ENCODE measurements at regions not wholly inside any gene's neighbourhood (a gene's known extent, or its start where the extent isn't known, plus 50 kb on each side); places are given as distances from the start of the nearest gene placed in this dataset.

- Histone ChIP-seq H3K4me3 (ENCODE audit: low read length in 2 of 2) (no peak overlapping the region), H3K36me3 (ENCODE audit: control insufficient read depth in 2 of 2, insufficient read depth in 2 of 2, low read length in 1 of 2) (no peaks in the 10 kb centered on the region), H3K27me3 (ENCODE audit: control insufficient read depth in 2 of 2, insufficient read depth in 1 of 2, low read length in 1 of 2) (no peaks in the 10 kb centered on the region), H3K9me3 (ENCODE audit: control insufficient read depth in 2 of 2, insufficient read depth in 1 of 2, low read length in 1 of 2) (peaks cover 0 to 10% of the 10 kb centered on the region in 2 donors), H3K27ac (ENCODE audit: low read depth in 1 of 2, low read length in 1 of 2) (no peak overlapping the region), H3K4me1 (ENCODE audit: control insufficient read depth in 2 of 2, insufficient read depth in 2 of 2, low read length in 2 of 2) (peaks cover 0 to 3% of the 10 kb centered on the region in 2 donors)
- WGBS = 69% methylated on average over 9 of the region's 9 CpGs
- no peak for DNase-seq (ENCODE audit: low read depth in 6 of 9, low spot score in 9 of 9)
These were observed 143.9 kb upstream of the SLC39A10 start for GRCh38 chr2:195513119-195513518.

DNA sequence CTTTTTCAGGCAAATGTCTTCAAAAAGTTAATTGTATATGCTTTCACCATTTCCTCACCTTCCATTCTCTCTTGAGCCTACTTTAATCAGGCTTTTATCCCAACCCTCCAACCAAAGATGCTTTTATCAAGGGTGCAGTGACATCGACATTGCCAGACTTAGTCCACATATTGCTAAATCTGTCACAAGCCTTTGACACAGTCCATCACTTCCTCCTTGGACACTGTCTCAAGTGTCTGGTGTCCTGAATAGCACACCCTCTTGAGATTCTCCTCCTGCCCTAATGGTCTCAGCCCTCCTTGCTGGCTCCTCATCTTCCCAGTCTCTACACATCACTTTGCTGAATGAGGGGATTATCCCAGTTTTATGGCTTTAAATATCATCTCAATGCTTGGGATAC, 147.5 kb upstream of the SLC39A10 start:
- Histone ChIP-seq H3K9me3 (ENCODE audit: control insufficient read depth in 2 of 2, insufficient read depth in 1 of 2, low read length in 1 of 2) (no peaks in the 10 kb centered on the region), H3K27me3 (ENCODE audit: control insufficient read depth in 2 of 2, insufficient read depth in 1 of 2, low read length in 1 of 2) (no peaks in the 10 kb centered on the region), H3K4me1 (ENCODE audit: control insufficient read depth in 2 of 2, insufficient read depth in 2 of 2, low read length in 2 of 2) (no peaks in the 10 kb centered on the region), H3K27ac (ENCODE audit: low read depth in 1 of 2, low read length in 1 of 2) (no peak overlapping the region), H3K36me3 (ENCODE audit: control insufficient read depth in 2 of 2, insufficient read depth in 2 of 2, low read length in 1 of 2) (no peaks in the 10 kb centered on the region), H3K4me3 (ENCODE audit: low read length in 2 of 2) (no peak overlapping the region)
- 100% methylated on average over 1 of the region's 1 CpG for WGBS
- DNase-seq (ENCODE audit: low read depth in 6 of 9, low spot score in 9 of 9) = no peak

DNA sequence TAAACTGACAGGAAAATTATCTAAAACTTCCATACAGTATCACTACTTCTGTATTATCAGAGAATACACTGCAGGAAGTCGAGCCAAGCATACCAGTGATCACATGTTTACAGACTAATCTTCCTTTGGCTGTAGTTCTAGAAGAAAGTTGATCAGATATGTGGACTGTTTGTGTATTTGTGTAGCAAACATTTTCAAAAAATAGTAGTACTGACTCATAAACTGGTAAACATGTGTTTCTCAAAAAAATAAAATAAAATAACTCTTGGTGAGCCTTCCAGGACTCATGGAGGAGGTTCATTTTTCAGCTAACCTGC, 148.9 kb upstream of the SLC39A10 start:
- no peak overlapping the region for H3K27ac ChIP-seq (ENCODE audit: low read depth in 1 of 2, low read length in 1 of 2)
- DNase-seq (ENCODE audit: low read depth in 6 of 9, low spot score in 9 of 9) = no peak
- no peaks in the 10 kb centered on the region for H3K9me3 ChIP-seq (ENCODE audit: control insufficient read depth in 2 of 2, insufficient read depth in 1 of 2, low read length in 1 of 2)
- H3K27me3 ChIP-seq (ENCODE audit: control insufficient read depth in 2 of 2, insufficient read depth in 1 of 2, low read length in 1 of 2) = no peaks in the 10 kb centered on the region
- 94% methylated on average over 1 of the region's 1 CpG for WGBS
- H3K4me3 ChIP-seq (ENCODE audit: low read length in 2 of 2) = no peak overlapping the region
- H3K36me3 ChIP-seq (ENCODE audit: control insufficient read depth in 2 of 2, insufficient read depth in 2 of 2, low read length in 1 of 2) = no peaks in the 10 kb centered on the region
- no peaks in the 10 kb centered on the region for H3K4me1 ChIP-seq (ENCODE audit: control insufficient read depth in 2 of 2, insufficient read depth in 2 of 2, low read length in 2 of 2)

DNA sequence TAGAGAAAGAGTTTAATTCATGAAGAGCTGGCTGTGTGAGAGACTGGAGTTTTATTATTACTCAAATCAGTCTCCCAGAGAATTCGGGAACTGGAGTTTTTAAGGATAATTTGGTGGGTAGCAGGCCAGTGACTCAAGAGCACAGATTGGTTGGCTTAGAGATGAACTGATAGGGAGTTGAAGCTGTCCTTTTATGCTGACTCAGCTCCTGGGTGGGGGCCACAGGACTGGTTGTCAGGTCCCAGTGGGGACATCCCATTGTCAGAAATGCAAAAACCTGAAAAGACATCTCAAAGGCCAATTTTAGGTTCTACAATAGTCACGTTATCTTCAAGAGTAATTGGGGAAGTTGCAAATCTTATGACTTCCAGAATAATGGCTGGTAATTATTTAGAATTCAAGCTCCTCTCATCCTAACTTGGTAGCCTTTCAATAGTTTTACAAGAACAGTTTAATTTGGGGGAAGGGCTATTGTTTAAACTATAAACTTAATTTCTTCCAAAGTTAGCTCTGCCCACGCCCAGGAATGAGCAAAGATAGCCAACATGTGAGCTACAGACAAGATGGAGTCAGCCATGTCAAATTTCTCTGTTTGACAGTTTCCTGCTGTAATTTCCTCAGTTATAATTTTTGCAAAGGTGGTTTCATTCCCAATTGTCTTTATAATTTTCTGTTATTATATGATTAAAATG, 149.4 kb upstream of the SLC39A10 start:
- Histone ChIP-seq H3K4me3 (ENCODE audit: low read length in 2 of 2) (no peak overlapping the region), H3K4me1 (ENCODE audit: control insufficient read depth in 2 of 2, insufficient read depth in 2 of 2, low read length in 2 of 2) (no peaks in the 10 kb centered on the region), H3K9me3 (ENCODE audit: control insufficient read depth in 2 of 2, insufficient read depth in 1 of 2, low read length in 1 of 2) (no peaks in the 10 kb centered on the region), H3K36me3 (ENCODE audit: control insufficient read depth in 2 of 2, insufficient read depth in 2 of 2, low read length in 1 of 2) (no peaks in the 10 kb centered on the region), H3K27me3 (ENCODE audit: control insufficient read depth in 2 of 2, insufficient read depth in 1 of 2, low read length in 1 of 2) (no peaks in the 10 kb centered on the region), H3K27ac (ENCODE audit: low read depth in 1 of 2, low read length in 1 of 2) (no peak overlapping the region)
- WGBS = 97% methylated on average over 3 of the region's 3 CpGs
- DNase-seq (ENCODE audit: low read depth in 6 of 9, low spot score in 9 of 9) = no peak

DNA sequence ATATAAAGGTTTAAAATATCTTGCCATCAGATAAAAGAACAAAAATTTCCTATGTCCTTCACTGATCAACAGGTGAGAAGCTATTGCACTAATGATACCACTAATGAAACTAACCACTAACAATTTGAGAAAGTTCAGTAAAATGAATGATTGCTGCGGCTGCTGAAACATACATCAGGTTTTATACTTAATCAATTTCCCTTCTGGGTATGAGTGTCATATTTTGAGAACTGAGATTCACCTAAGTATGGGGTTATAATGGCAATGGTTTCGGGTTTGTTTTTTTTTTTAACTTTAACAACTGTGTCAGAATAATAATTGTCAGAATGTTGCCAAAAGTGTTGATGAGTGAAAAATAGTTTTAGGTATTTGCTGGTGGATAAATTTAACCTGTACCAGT, 151.3 kb upstream of the SLC39A10 start:
- Histone ChIP-seq H3K27ac (ENCODE audit: low read depth in 1 of 2, low read length in 1 of 2) (no peak overlapping the region), H3K36me3 (ENCODE audit: control insufficient read depth in 2 of 2, insufficient read depth in 2 of 2, low read length in 1 of 2) (no peaks in the 10 kb centered on the region), H3K4me3 (ENCODE audit: low read length in 2 of 2) (no peak overlapping the region), H3K4me1 (ENCODE audit: control insufficient read depth in 2 of 2, insufficient read depth in 2 of 2, low read length in 2 of 2) (no peaks in the 10 kb centered on the region), H3K27me3 (ENCODE audit: control insufficient read depth in 2 of 2, insufficient read depth in 1 of 2, low read length in 1 of 2) (no peaks in the 10 kb centered on the region), H3K9me3 (ENCODE audit: control insufficient read depth in 2 of 2, insufficient read depth in 1 of 2, low read length in 1 of 2) (no peaks in the 10 kb centered on the region)
- WGBS = 97% methylated on average over 2 of the region's 2 CpGs
- no peak for DNase-seq (ENCODE audit: low read depth in 6 of 9, low spot score in 9 of 9)

DNA sequence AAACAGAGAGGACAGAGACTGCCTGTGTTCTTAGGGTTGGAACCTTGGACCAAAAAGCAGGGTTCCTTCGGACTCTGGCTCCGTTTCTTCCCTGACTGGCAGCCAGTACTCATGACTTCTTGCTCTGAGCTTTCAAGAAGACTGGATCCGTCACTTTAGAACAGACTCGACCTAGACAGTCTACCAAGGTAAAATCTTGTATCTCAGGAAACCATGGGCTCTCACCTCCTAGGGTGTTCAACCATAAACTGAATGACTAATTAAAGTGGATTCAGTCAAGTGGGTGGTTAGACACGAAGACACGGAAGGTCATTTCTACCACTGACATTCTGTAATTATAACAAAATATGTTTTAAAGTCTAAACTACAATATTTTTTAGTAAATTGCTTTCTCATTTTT, 153.8 kb upstream of the SLC39A10 start:
- Histone ChIP-seq H3K27me3 (ENCODE audit: control insufficient read depth in 2 of 2, insufficient read depth in 1 of 2, low read length in 1 of 2) (no peaks in the 10 kb centered on the region), H3K9me3 (ENCODE audit: control insufficient read depth in 2 of 2, insufficient read depth in 1 of 2, low read length in 1 of 2) (no peaks in the 10 kb centered on the region), H3K27ac (ENCODE audit: low read depth in 1 of 2, low read length in 1 of 2) (no peak overlapping the region), H3K4me3 (ENCODE audit: low read length in 2 of 2) (no peak overlapping the region), H3K36me3 (ENCODE audit: control insufficient read depth in 2 of 2, insufficient read depth in 2 of 2, low read length in 1 of 2) (no peaks in the 10 kb centered on the region), H3K4me1 (ENCODE audit: control insufficient read depth in 2 of 2, insufficient read depth in 2 of 2, low read length in 2 of 2) (peaks cover 0 to under 1% of the 10 kb centered on the region in 2 donors)
- DNase-seq (ENCODE audit: low read depth in 6 of 9, low spot score in 9 of 9) = no peak
- 95% methylated on average over 6 of the region's 6 CpGs for whole genome bisulfite sequencing

DNA sequence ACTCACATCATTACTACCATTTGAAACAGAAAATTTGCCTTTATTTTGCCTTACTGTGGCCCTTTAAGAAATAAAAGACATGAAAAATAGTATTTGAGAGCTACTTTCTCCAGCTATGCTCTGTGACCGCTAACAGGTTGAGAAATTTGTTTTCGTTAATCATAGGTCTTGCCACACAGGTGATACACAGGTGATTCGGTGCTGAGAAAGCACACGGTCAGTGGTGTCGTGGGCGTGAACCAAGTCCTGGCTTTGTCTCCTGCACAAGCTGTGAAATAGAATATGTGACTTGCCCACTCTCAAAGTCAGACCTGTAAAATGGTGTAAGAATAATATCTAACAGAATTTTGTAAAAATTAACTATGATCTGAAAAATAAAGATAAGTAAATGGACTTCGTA, 155.3 kb upstream of the SLC39A10 start:
- no peak for DNase-seq (ENCODE audit: low read depth in 6 of 9, low spot score in 9 of 9)
- WGBS = 93% methylated on average over 7 of the region's 7 CpGs

GRCh38 chr2:195500879-195501278, 156.1 kb upstream of the SLC39A10 start:
- Histone ChIP-seq H3K9me3 (ENCODE audit: control insufficient read depth in 2 of 2, insufficient read depth in 1 of 2, low read length in 1 of 2) (no peaks in the 10 kb centered on the region), H3K27ac (ENCODE audit: low read depth in 1 of 2, low read length in 1 of 2) (no peak overlapping the region)
- WGBS = 98% methylated on average over 2 of the region's 2 CpGs

More for the DNA sequence above, 155.3 kb upstream of the SLC39A10 start:
- Histone ChIP-seq H3K4me1 (ENCODE audit: control insufficient read depth in 2 of 2, insufficient read depth in 2 of 2, low read length in 2 of 2) (peaks cover 0 to 3% of the 10 kb centered on the region in 2 donors), H3K27ac (ENCODE audit: low read depth in 1 of 2, low read length in 1 of 2) (no peak overlapping the region), H3K4me3 (ENCODE audit: low read length in 2 of 2) (no peak overlapping the region), H3K36me3 (ENCODE audit: control insufficient read depth in 2 of 2, insufficient read depth in 2 of 2, low read length in 1 of 2) (no peaks in the 10 kb centered on the region), H3K9me3 (ENCODE audit: control insufficient read depth in 2 of 2, insufficient read depth in 1 of 2, low read length in 1 of 2) (no peaks in the 10 kb centered on the region), H3K27me3 (ENCODE audit: control insufficient read depth in 2 of 2, insufficient read depth in 1 of 2, low read length in 1 of 2) (no peaks in the 10 kb centered on the region)

GRCh38 chr2:195498839-195499490, 158.1 kb upstream of the SLC39A10 start:
- H3K4me3 ChIP-seq (ENCODE audit: low read length in 2 of 2) = no peak overlapping the region
- DNase-seq (ENCODE audit: low read depth in 6 of 9, low spot score in 9 of 9) = no peak
- 97% methylated on average over 3 of the region's 3 CpGs for WGBS
- peaks cover 3 to 7% of the 10 kb centered on the region in 2 donors for H3K4me1 ChIP-seq (ENCODE audit: control insufficient read depth in 2 of 2, insufficient read depth in 2 of 2, low read length in 2 of 2)
- H3K27ac ChIP-seq (ENCODE audit: low read depth in 1 of 2, low read length in 1 of 2) = no peak overlapping the region
- no peaks in the 10 kb centered on the region for H3K9me3 ChIP-seq (ENCODE audit: control insufficient read depth in 2 of 2, insufficient read depth in 1 of 2, low read length in 1 of 2)
- no peaks in the 10 kb centered on the region for H3K36me3 ChIP-seq (ENCODE audit: control insufficient read depth in 2 of 2, insufficient read depth in 2 of 2, low read length in 1 of 2)
- no peaks in the 10 kb centered on the region for H3K27me3 ChIP-seq (ENCODE audit: control insufficient read depth in 2 of 2, insufficient read depth in 1 of 2, low read length in 1 of 2)

More at GRCh38 chr2:195500879-195501278, 156.1 kb upstream of the SLC39A10 start:
- Histone ChIP-seq H3K36me3 (ENCODE audit: control insufficient read depth in 2 of 2, insufficient read depth in 2 of 2, low read length in 1 of 2) (no peaks in the 10 kb centered on the region), H3K4me1 (ENCODE audit: control insufficient read depth in 2 of 2, insufficient read depth in 2 of 2, low read length in 2 of 2) (peaks cover under 1 to 3% of the 10 kb centered on the region in 2 donors), H3K4me3 (ENCODE audit: low read length in 2 of 2) (no peak overlapping the region), H3K27me3 (ENCODE audit: control insufficient read depth in 2 of 2, insufficient read depth in 1 of 2, low read length in 1 of 2) (no peaks in the 10 kb centered on the region)
- no peak for DNase-seq (ENCODE audit: low read depth in 6 of 9, low spot score in 9 of 9)

All from thymus (tissue), 11 donors.